ENCODE measurements at regions not wholly inside any gene's neighbourhood (a gene's known extent, or its start where the extent isn't known, plus 50 kb on each side); places are given as distances from the start of the nearest gene placed in this dataset.
A peak's percentile ranks its signal among the peaks of the same experiment; 100 is the strongest.

- TF ChIP-seq RCOR1 (conservative IDR thresholded peaks at IDR 0.05; ENCODE audit: low read depth, low read length) (no peak), SMARCA5 (IDR thresholded peaks at IDR 0.05) (no peak), STAT3 (IDR thresholded peaks at IDR 0.05; ENCODE audit: low read depth, low read length) (no peak), CBX5 (IDR thresholded peaks at IDR 0.05; ENCODE audit: low read depth) (no peak), CEBPZ (IDR thresholded peaks at IDR 0.05; ENCODE audit: low read depth, low read length) (no peak)
Measured at GRCh38 chr18:34592481-34592880, 117.6 kb upstream of the DTNA start (continued).

- RAD21 ChIA-PET (ENCODE audit: unreplicated experiment): interaction anchor here (1.1 to 1.7 kb wide), 3 partner anchors 9 to 13 kb away, joined by 3 to 4 read pairs (median 3); no protein-coding TSS in a partner anchor
- H3K36me3 ChIP-seq (ENCODE audit: control insufficient read depth in 2 of 2, insufficient read depth in 2 of 2, low read length in 1 of 2): no peaks in the 10 kb centered on the region
- H3K27ac ChIP-seq (ENCODE audit: control insufficient read depth, insufficient read depth): no peak overlapping the region
- no peaks in the 10 kb centered on the region for H3K9me3 ChIP-seq (replicated peaks; ENCODE audit: control insufficient read depth, insufficient read depth, low read length)
- BruUV-seq (replicated peaks): no TSS peak
- DNase-seq (ENCODE audit: low read depth, low spot score) (no peak), ATAC-seq (peak; percentile 54), FAIRE-seq (no peak)
- CTCF ChIA-PET: interaction anchor here (1.0 to 1.5 kb wide), 3 partner anchors 69 to 471 kb away, joined by 3 to 7 read pairs (median 4); no protein-coding TSS in a partner anchor
- POLR2A ChIA-PET: no interaction called here
- H4K20me1 ChIP-seq (ENCODE audit: control insufficient read depth, insufficient read depth): no peaks in the 10 kb centered on the region
- H3K9ac ChIP-seq (ENCODE audit: control insufficient read depth, insufficient read depth, low read length): no peak overlapping the region
- H3K4me2 ChIP-seq (ENCODE audit: control insufficient read depth, insufficient read depth): no peak overlapping the region
- H3K79me2 ChIP-seq (ENCODE audit: control insufficient read depth, insufficient read depth, low read length): no peaks in the 10 kb centered on the region
- intact Hi-C loops (cut with micrococcal nuclease; ENCODE audit: unreplicated experiment) (no loop called here), in situ Hi-C loops (cut with MboI) (no loop called here)
- SMC1A ChIA-PET (ENCODE audit: uncharacterized antibody, unreplicated experiment): interaction anchor here (1.0 to 7.1 kb wide), 5 partner anchors 69 to 240 kb away, joined by 3 to 39 read pairs (median 4); no protein-coding TSS in a partner anchor
- WGBS (ENCODE audit: insufficient coverage, insufficient replicate concordance, low lambda C conversion rate, missing lambda C conversion rate): 11% methylated on average over 8 of the region's 8 CpGs
- no peak overlapping the region for H2AFZ ChIP-seq (ENCODE audit: control insufficient read depth, low read depth, low read length)
- H3K4me3 ChIP-seq: no peak overlapping the region
- no peaks in the 10 kb centered on the region; a peak in 1 of 4 replicates for H3K27me3 ChIP-seq (replicated peaks in 1 of 2; ENCODE audit: control insufficient read depth in 2 of 2, insufficient read depth in 2 of 2, low read length in 1 of 2)
- TF ChIP-seq POLR2A (IDR thresholded peaks at IDR 0.05; ENCODE audit: low read depth, low read length) (no peak), PRDM15 (CRISPR knock-in tag; IDR thresholded peaks at IDR 0.05) (no peak), BRCA1 (IDR thresholded peaks at IDR 0.05; ENCODE audit: low read depth, low read length) (no peak)
- H3K4me1 ChIP-seq (ENCODE audit: control insufficient read depth, insufficient read depth, low read length): no peaks in the 10 kb centered on the region
Measured at GRCh38 chr18:34592961-34593382, 117.1 kb upstream of the DTNA start.

Measured in GM12878 (cell line).